Liver (tissue), 2 donors: ENCODE measurements at regions not wholly inside any gene's neighbourhood (a gene's known extent, or its start where the extent isn't known, plus 50 kb on each side); places are given as distances from the start of the nearest gene placed in this dataset.

Experiments
- EGR1 ChIP-seq, 2 donors: IDR thresholded peaks; 2 replicates each; pipeline ENCODE4 v1.6.1; 2016 to 2018; ENCODE audit warnings: antibody characterized with exemption in 2 of 2, low read depth in 2 of 2
- JUND ChIP-seq, 2 donors: IDR thresholded peaks; 2 replicates each; pipeline ENCODE4 v1.6.1; 2016; ENCODE audit warnings: antibody characterized with exemption in 2 of 2
- MAX ChIP-seq: IDR thresholded peaks from 2 replicates; pipeline ENCODE4 v1.6.1; 2016; ENCODE audit warnings: antibody characterized with exemption
- REST ChIP-seq: IDR thresholded peaks from 2 replicates; pipeline ENCODE4 v1.6.1; 2016; ENCODE audit warnings: antibody characterized with exemption, mild to moderate bottlenecking
- YY1 ChIP-seq: IDR thresholded peaks from 2 replicates; pipeline ENCODE4 v1.6.1; 2016; ENCODE audit warnings: antibody characterized with exemption, mild to moderate bottlenecking
- TF ChIP-seq, protein P1 (sequence below): IDR thresholded peaks from 2 replicates; pipeline ENCODE4 v1.6.1; 2016; ENCODE audit warnings: antibody characterized with exemption
- donor health status: healthy.

- TF ChIP-seq JUND (IDR thresholded peaks at IDR 0.05) = no peak
- no peak for TF ChIP-seq YY1
- TF ChIP-seq EGR1 (IDR thresholded peaks at IDR 0.05; ENCODE audit: low read depth in 2 of 2) = no peak
- no peak for TF ChIP-seq MAX
- TF ChIP-seq, protein P1, sequence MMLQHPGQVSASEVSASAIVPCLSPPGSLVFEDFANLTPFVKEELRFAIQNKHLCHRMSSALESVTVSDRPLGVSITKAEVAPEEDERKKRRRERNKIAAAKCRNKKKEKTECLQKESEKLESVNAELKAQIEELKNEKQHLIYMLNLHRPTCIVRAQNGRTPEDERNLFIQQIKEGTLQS = no peak
- TF ChIP-seq REST = no peak
Observed at GRCh38 chr16:52090080-52090479, 456.9 kb downstream of the TOX3 start.
